Spleen (tissue), 7 donors: ENCODE measurements at regions not wholly inside any gene's neighbourhood (a gene's known extent, or its start where the extent isn't known, plus 50 kb on each side); places are given as distances from the start of the nearest gene placed in this dataset.

ENCODE experiments used
- CTCF ChIP-seq, 11 experiments: fragments of 200-600 bp in 7 of 11; fragments of 450-650 bp in 4 of 11; sonication (generic) in 4 of 11; IDR thresholded peaks in 8 of 11; conservative IDR thresholded peaks in 3 of 11; 1 replicate in 7 of 11; 2 replicates in 4 of 11; pipeline versions ENCODE4 v1.4.0 to v1.8.0; 2016 to 2021; ENCODE audit warnings: antibody characterized with exemption in 11 of 11, inconsistent platforms in 4 of 11, mild to moderate bottlenecking in 1 of 11
- POLR2A ChIP-seq, 3 donors: fragments of 450-650 bp; IDR thresholded peaks; one replicate each; pipeline ENCODE4 v1.5.1; 2017; ENCODE audit warnings: antibody characterized with exemption in 3 of 3, mild to moderate bottlenecking in 1 of 3
- POLR2AphosphoS5 ChIP-seq, 3 donors: sonication (generic); formaldehyde crosslinking; IDR thresholded peaks; one replicate each; pipeline ENCODE4 v1.5.1; 2017; ENCODE audit warnings: antibody characterized with exemption in 3 of 3
- donor health status: DM: no; HTN: no; CAD: no; lungs with moderate emphysema.
- donor health status: DM: no; HTN: no; CAD: no.
- donor health status: DM: no; HTN: no; CAD: no.

GRCh38 chr21:25324666-25325065 lies 282.6 kb downstream of the MRPL39 start:
- TF ChIP-seq POLR2AphosphoS5 (IDR thresholded peaks at IDR 0.05) (no peak), CTCF (IDR thresholded peaks at IDR 0.05 in 8 of 11, conservative IDR thresholded peaks at IDR 0.05 in 3 of 11) (no peak), POLR2A (IDR thresholded peaks at IDR 0.05) (no peak)
